Glutamatergic neuron (in vitro differentiated cells): ENCODE measurements at regions not wholly inside any gene's neighbourhood (a gene's known extent, or its start where the extent isn't known, plus 50 kb on each side); places are given as distances from the start of the nearest gene placed in this dataset.
"Not testable (repeated sequence)": the region's sequence is repeated elsewhere in the genome, so short reads cannot be mapped to it uniquely, and the experiment has no call there.

Experiments
- DNase-seq: peaks from one replicate; pipeline ENCODE4 v3.0.0; 2022
- H3K27ac Mint-ChIP-seq: one replicate; pipeline ENCODE4 v1.8.0; 2020; ENCODE audit warnings: mild to moderate bottlenecking, mixed read lengths, inconsistent platforms; ENCODE audit not compliant: unreplicated experiment
- H3K27me3 Mint-ChIP-seq: one replicate; pipeline ENCODE4 v1.8.0; 2020; ENCODE audit warnings: mild to moderate bottlenecking, moderate library complexity, mixed read lengths, inconsistent platforms; ENCODE audit not compliant: unreplicated experiment
- H3K36me3 Mint-ChIP-seq: one replicate; pipeline ENCODE4 v1.8.0; 2020; ENCODE audit warnings: mild to moderate bottlenecking, mixed read lengths, inconsistent platforms; ENCODE audit not compliant: unreplicated experiment
- H3K4me1 Mint-ChIP-seq: one replicate; pipeline ENCODE4 v1.8.0; 2020; ENCODE audit warnings: mild to moderate bottlenecking, low read depth, mixed read lengths, inconsistent platforms; ENCODE audit not compliant: unreplicated experiment
- H3K4me3 Mint-ChIP-seq: one replicate; pipeline ENCODE4 v1.8.0; 2020; ENCODE audit warnings: mild to moderate bottlenecking, mixed read lengths, inconsistent platforms; ENCODE audit not compliant: unreplicated experiment
- H3K9me3 Mint-ChIP-seq: one replicate; pipeline ENCODE4 v1.8.0; 2020; ENCODE audit warnings: mild to moderate bottlenecking, moderate library complexity, mixed read lengths, inconsistent platforms; ENCODE audit not compliant: unreplicated experiment
- CTCF ChIP-seq: fragments of 200-600 bp; sonication (generic); IDR thresholded peaks from one replicate; pipeline ENCODE4 v1.5.0; 2021; ENCODE audit not compliant: partially characterized antibody, unreplicated experiment

- DNase-seq, result no peak
Observed at GRCh38 chr6:169857343-169858292, 106.2 kb downstream of the ERMARD start.

GRCh38 chr6:169856442-169857342 lies 105.3 kb downstream of the ERMARD start:
- H3K27me3 Mint-ChIP-seq, H3K4me1 Mint-ChIP-seq, H3K27ac Mint-ChIP-seq, DNase-seq, H3K4me3 Mint-ChIP-seq, H3K9me3 Mint-ChIP-seq: not testable (repeated sequence)
- H3K36me3 Mint-ChIP-seq, result peaks cover 15% of the 10 kb centered on the region

More at GRCh38 chr6:169857343-169858292, 106.2 kb downstream of the ERMARD start:
- H3K4me3 Mint-ChIP-seq, result no peak overlapping the region
- peaks cover 5% of the 10 kb centered on the region for H3K4me1 Mint-ChIP-seq
- no peak for TF ChIP-seq CTCF
- peaks cover 8% of the 10 kb centered on the region for H3K27me3 Mint-ChIP-seq
- peaks cover 3% of the 10 kb centered on the region for H3K9me3 Mint-ChIP-seq
- H3K27ac Mint-ChIP-seq, result no peak overlapping the region
- H3K36me3 Mint-ChIP-seq, result peaks cover 15% of the 10 kb centered on the region

- TF ChIP-seq CTCF, result no peak
- H3K27me3 Mint-ChIP-seq, result peaks cover 4% of the 10 kb centered on the region
- no peak for DNase-seq
- H3K36me3 Mint-ChIP-seq, result peaks cover 23% of the 10 kb centered on the region
- H3K27ac Mint-ChIP-seq, result no peak overlapping the region
- no peak overlapping the region for H3K4me3 Mint-ChIP-seq
- H3K4me1 Mint-ChIP-seq, result peaks cover 4% of the 10 kb centered on the region
- peaks cover 1% of the 10 kb centered on the region for H3K9me3 Mint-ChIP-seq
Observed at GRCh38 chr6:169854813-169855212, 103.4 kb downstream of the ERMARD start.

GRCh38 chr6:169854083-169854725 lies 102.8 kb downstream of the ERMARD start:
- DNase-seq, result no peak
- H3K4me1 Mint-ChIP-seq, result peaks cover 4% of the 10 kb centered on the region
- peaks cover 1% of the 10 kb centered on the region for H3K9me3 Mint-ChIP-seq
- peaks cover 23% of the 10 kb centered on the region for H3K36me3 Mint-ChIP-seq
- no peak overlapping the region for H3K4me3 Mint-ChIP-seq
- TF ChIP-seq CTCF, result no peak
- H3K27me3 Mint-ChIP-seq, result peaks cover 4% of the 10 kb centered on the region
- H3K27ac Mint-ChIP-seq, result no peak overlapping the region
